Cardiac muscle cell (in vitro differentiated cells and primary cell): ENCODE measurements at regions not wholly inside any gene's neighbourhood (a gene's known extent, or its start where the extent isn't known, plus 50 kb on each side); places are given as distances from the start of the nearest gene placed in this dataset.

Source experiments
- DNase-seq, 2 donors: peaks; one replicate each; pipeline versions ENCODE4 v3.0.0 to v3.0.0-alpha.2; 2010 to 2017; ENCODE audit warnings: low read depth in 1 of 2, low spot score in 1 of 2
- H3K27ac ChIP-seq: fragments of 200-600 bp; sonication (generic); 2 replicates; pipeline ENCODE4 v1.5.1; 2016
- H3K27me3 ChIP-seq: fragments of 200-600 bp; sonication (generic); 2 replicates; pipeline ENCODE4 v1.6.0; 2016; ENCODE audit warnings: control low read depth
- H3K36me3 ChIP-seq: fragments of 200-600 bp; sonication (generic); 2 replicates; pipeline ENCODE4 v1.5.1; 2016; ENCODE audit warnings: control low read depth
- H3K4me1 ChIP-seq: fragments of 200-600 bp; sonication (generic); 2 replicates; pipeline ENCODE4 v1.8.1; 2017; ENCODE audit warnings: low read depth, mild to moderate bottlenecking, mixed run types
- H3K4me3 ChIP-seq: fragments of 200-600 bp; sonication (generic); 2 replicates; pipeline ENCODE4 v1.5.1; 2016; ENCODE audit warnings: mild to moderate bottlenecking
- H3K9me3 ChIP-seq: fragments of 200-600 bp; sonication (generic); 2 replicates; pipeline ENCODE4 v1.5.1; 2017; ENCODE audit warnings: low read depth, mild to moderate bottlenecking, control low read depth
- CTCF ChIP-seq: IDR thresholded peaks from 2 replicates; pipeline ENCODE4 v1.5.1; 2012; ENCODE audit warnings: low read depth, mild to moderate bottlenecking, low read length

- H3K27me3 ChIP-seq = no peaks in the 10 kb centered on the region
- H3K36me3 ChIP-seq = no peaks in the 10 kb centered on the region
- no peak for TF ChIP-seq CTCF
- no peak overlapping the region for H3K27ac ChIP-seq
- no peak for DNase-seq
- H3K4me3 ChIP-seq = no peak overlapping the region
- H3K9me3 ChIP-seq = no peaks in the 10 kb centered on the region
- no peaks in the 10 kb centered on the region for H3K4me1 ChIP-seq
Observed at GRCh38 chr5:2291146-2291840, 408.6 kb upstream of the IRX4 start.

- Histone ChIP-seq H3K9me3 (no peaks in the 10 kb centered on the region), H3K4me3 (no peak overlapping the region), H3K36me3 (no peaks in the 10 kb centered on the region), H3K27ac (no peak overlapping the region), H3K27me3 (no peaks in the 10 kb centered on the region), H3K4me1 (no peaks in the 10 kb centered on the region)
- DNase-seq = no peak
- no peak for TF ChIP-seq CTCF
Observed at GRCh38 chr5:2289380-2289779, 406.7 kb upstream of the IRX4 start.

- Histone ChIP-seq H3K9me3 (no peaks in the 10 kb centered on the region), H3K36me3 (no peaks in the 10 kb centered on the region), H3K4me3 (no peak overlapping the region), H3K4me1 (no peaks in the 10 kb centered on the region), H3K27me3 (no peaks in the 10 kb centered on the region), H3K27ac (no peak overlapping the region)
- no peak for TF ChIP-seq CTCF
- no peak for DNase-seq
Observed at GRCh38 chr5:2288968-2289367, 406.2 kb upstream of the IRX4 start.

GRCh38 chr5:2288466-2288865 lies 405.7 kb upstream of the IRX4 start:
- H3K4me3 ChIP-seq = no peak overlapping the region
- no peak overlapping the region for H3K27ac ChIP-seq
- DNase-seq = no peak
- no peaks in the 10 kb centered on the region for H3K36me3 ChIP-seq
- no peaks in the 10 kb centered on the region for H3K27me3 ChIP-seq
- TF ChIP-seq CTCF = no peak
- H3K9me3 ChIP-seq = no peaks in the 10 kb centered on the region
- H3K4me1 ChIP-seq = no peaks in the 10 kb centered on the region

- H3K36me3 ChIP-seq = no peaks in the 10 kb centered on the region
- no peaks in the 10 kb centered on the region for H3K27me3 ChIP-seq
- DNase-seq = no peak
- no peaks in the 10 kb centered on the region for H3K9me3 ChIP-seq
- H3K4me1 ChIP-seq = no peaks in the 10 kb centered on the region
- TF ChIP-seq CTCF = no peak
- no peak overlapping the region for H3K4me3 ChIP-seq
- H3K27ac ChIP-seq = no peak overlapping the region
Observed at GRCh38 chr5:2286250-2286649, 403.5 kb upstream of the IRX4 start.
